ENCODE measurements at regions not wholly inside any gene's neighbourhood (a gene's known extent, or its start where the extent isn't known, plus 50 kb on each side); places are given as distances from the start of the nearest gene placed in this dataset.

DNA sequence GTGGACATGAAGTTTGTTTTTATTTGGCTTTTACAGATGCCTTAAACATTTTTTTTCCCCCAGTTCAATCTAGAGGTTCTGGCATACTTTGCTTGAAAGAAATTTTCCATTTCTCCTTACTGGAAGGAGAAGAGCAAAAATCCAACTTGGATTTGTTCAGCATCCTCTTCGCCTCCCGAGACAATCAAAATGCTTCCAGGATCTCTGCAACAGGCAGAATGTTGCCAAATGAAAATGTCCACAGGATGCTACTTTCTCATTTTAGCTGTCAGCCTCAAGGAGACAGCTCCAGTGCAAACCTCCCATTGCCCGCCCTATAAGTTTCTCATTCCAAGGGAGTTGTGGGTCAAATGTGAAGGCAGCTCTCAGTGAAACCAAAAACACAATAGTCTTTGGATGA is 1972.1 kb downstream of the MAT2B start:
- H4K20me1 ChIP-seq (ENCODE audit: insufficient read depth, low read length) = no peaks in the 10 kb centered on the region
- H3K36me3 ChIP-seq (replicated peaks in 1 of 2; ENCODE audit: control insufficient read depth in 1 of 2, insufficient read depth in 2 of 2, low read length in 2 of 2) = no peaks in the 10 kb centered on the region
- no peak overlapping the region for H3K9ac ChIP-seq (ENCODE audit: insufficient read depth, low read depth, low read length)
- POLR2A ChIA-PET = no interaction called here
- peaks cover 80% of the 10 kb centered on the region for H3K9me3 ChIP-seq (ENCODE audit: low read length)
- ATAC-seq = no peak
- no peaks in the 10 kb centered on the region for H3K27me3 ChIP-seq (ENCODE audit: control insufficient read depth in 1 of 2, insufficient read depth in 2 of 2, low read length in 2 of 2)
- in situ Hi-C loops (cut with HindIII; ENCODE audit: extremely low pct_ligation_motif_present, low pct_unique_long_range_greater_than_20kb) = no loop called here
- H3K4me2 ChIP-seq (ENCODE audit: low read depth, low read length) = no peak overlapping the region
- WGBS (ENCODE audit: low lambda C conversion rate) = 0% methylated on average over 3 of the region's 3 CpGs
- no peak overlapping the region for H3K27ac ChIP-seq (ENCODE audit: extremely low read length, insufficient read depth, low read length)
- no peak overlapping the region for H2AFZ ChIP-seq (ENCODE audit: low read length)
- intact Hi-C loops (cut with micrococcal nuclease; ENCODE audit: unreplicated experiment) = no loop called here
- H3K4me1 ChIP-seq (ENCODE audit: insufficient read depth, low read length) = no peaks in the 10 kb centered on the region
- no peak overlapping the region for H3K4me3 ChIP-seq (replicated peaks in 1 of 3; ENCODE audit: insufficient read depth in 1 of 3, low read depth in 2 of 3, low read length in 3 of 3)
- H3K79me2 ChIP-seq (ENCODE audit: insufficient read depth, low read length) = no peaks in the 10 kb centered on the region
- no TSS peak for BruUV-seq (replicated peaks)
- TF ChIP-seq, protein P1, sequence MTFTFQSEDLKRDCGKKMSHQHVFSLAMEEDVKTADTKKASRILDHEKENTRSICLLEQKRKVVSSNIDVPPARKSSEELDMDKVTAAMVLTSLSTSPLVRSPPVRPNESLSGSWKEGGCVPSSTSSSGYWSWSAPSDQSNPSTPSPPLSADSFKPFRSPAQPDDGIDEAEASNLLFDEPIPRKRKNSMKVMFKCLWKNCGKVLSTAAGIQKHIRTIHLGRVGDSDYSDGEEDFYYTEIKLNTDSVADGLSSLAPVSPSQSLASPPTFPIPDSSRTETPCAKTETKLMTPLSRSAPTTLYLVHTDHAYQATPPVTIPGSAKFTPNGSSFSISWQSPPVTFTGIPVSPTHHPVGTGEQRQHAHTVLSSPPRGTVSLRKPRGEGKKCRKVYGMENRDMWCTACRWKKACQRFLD (CRISPR knock-in tag; IDR thresholded peaks at IDR 0.05; ENCODE audit: borderline replicate concordance) = no peak
- TF ChIP-seq ZNF550 (CRISPR knock-in tag; IDR thresholded peaks at IDR 0.05; ENCODE audit: borderline replicate concordance) = no peak
- TF ChIP-seq FOXM1 (CRISPR knock-in tag; IDR thresholded peaks at IDR 0.05) = no peak
- TF ChIP-seq, protein P2, sequence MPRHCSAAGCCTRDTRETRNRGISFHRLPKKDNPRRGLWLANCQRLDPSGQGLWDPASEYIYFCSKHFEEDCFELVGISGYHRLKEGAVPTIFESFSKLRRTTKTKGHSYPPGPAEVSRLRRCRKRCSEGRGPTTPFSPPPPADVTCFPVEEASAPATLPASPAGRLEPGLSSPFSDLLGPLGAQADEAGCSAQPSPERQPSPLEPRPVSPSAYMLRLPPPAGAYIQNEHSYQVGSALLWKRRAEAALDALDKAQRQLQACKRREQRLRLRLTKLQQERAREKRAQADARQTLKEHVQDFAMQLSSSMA (CRISPR knock-in tag; IDR thresholded peaks at IDR 0.05) = no peak
- TF ChIP-seq ZBTB21 (CRISPR knock-in tag; IDR thresholded peaks at IDR 0.05) = no peak
- TF ChIP-seq KMT2A (CRISPR knock-in tag; IDR thresholded peaks at IDR 0.05) = no peak
- no peak for TF ChIP-seq ZNF746 (CRISPR knock-in tag; IDR thresholded peaks at IDR 0.05)
- no peak for TF ChIP-seq FOXP1 (IDR thresholded peaks at IDR 0.05)
- no peak for TF ChIP-seq FOXP1 (CRISPR knock-in tag; IDR thresholded peaks at IDR 0.05)
- TF ChIP-seq ZNF670 (CRISPR knock-in tag; IDR thresholded peaks at IDR 0.05; ENCODE audit: borderline replicate concordance) = no peak
- TF ChIP-seq NR2F2 (IDR thresholded peaks at IDR 0.05; ENCODE audit: borderline replicate concordance, low read depth) = no peak
- no peak for TF ChIP-seq ATRX (CRISPR knock-in tag; IDR thresholded peaks at IDR 0.05; ENCODE audit: borderline replicate concordance)
- TF ChIP-seq, protein P3, sequence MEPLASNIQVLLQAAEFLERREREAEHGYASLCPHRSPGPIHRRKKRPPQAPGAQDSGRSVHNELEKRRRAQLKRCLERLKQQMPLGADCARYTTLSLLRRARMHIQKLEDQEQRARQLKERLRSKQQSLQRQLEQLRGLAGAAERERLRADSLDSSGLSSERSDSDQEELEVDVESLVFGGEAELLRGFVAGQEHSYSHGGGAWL (CRISPR knock-in tag; IDR thresholded peaks at IDR 0.05) = no peak
- TF ChIP-seq ZNF788 (CRISPR knock-in tag; IDR thresholded peaks at IDR 0.05; ENCODE audit: borderline replicate concordance) = no peak
- no peak for TF ChIP-seq SP1 (IDR thresholded peaks at IDR 0.05)
- no peak for TF ChIP-seq SP1 (CRISPR knock-in tag; IDR thresholded peaks at IDR 0.05)
- no peak for TF ChIP-seq ZNF75D (CRISPR knock-in tag; IDR thresholded peaks at IDR 0.05; ENCODE audit: borderline replicate concordance)
- no peak for DNase-seq (ENCODE audit: low spot score)
- no peak for FAIRE-seq
- CTCF ChIA-PET (ENCODE audit: low intra/inter-chr PET ratio, low total read pairs) = no interaction called here
